ENCODE measurements at regions not wholly inside any gene's neighbourhood (a gene's known extent, or its start where the extent isn't known, plus 50 kb on each side); places are given as distances from the start of the nearest gene placed in this dataset.

GRCh38 chr1:166605137-166605536 lies 234.1 kb upstream of the POGK start:
- no peaks in the 10 kb centered on the region for H3K4me1 ChIP-seq
- DNase-seq (no peak), ATAC-seq (no peak)
- no peaks in the 10 kb centered on the region for H3K36me3 ChIP-seq
- TF ChIP-seq CTCF (IDR thresholded peaks at IDR 0.05 in 4 of 5, conservative IDR thresholded peaks at IDR 0.05 in 1 of 5) (no peak), POLR2A (IDR thresholded peaks at IDR 0.05) (no peak)
- H3K9me3 ChIP-seq, result no peaks in the 10 kb centered on the region
- in situ Hi-C loops (cut with MboI; ENCODE audit: low sequenced_read_pairs in 4 of 4), result no loop called here
- intact Hi-C loops (cut with DNase I; ENCODE audit: low total_unique reads), result no loop called here
- H3K4me3 ChIP-seq, result no peak overlapping the region
- no peaks in the 10 kb centered on the region for H3K27me3 ChIP-seq
- H3K27ac ChIP-seq, result no peak overlapping the region

GRCh38 chr1:166612886-166613285 lies 226.4 kb upstream of the POGK start:
- Histone ChIP-seq H3K36me3 (no peaks in the 10 kb centered on the region), H3K27me3 (no peaks in the 10 kb centered on the region), H3K4me1 (no peaks in the 10 kb centered on the region), H3K27ac (no peak overlapping the region), H3K9me3 (no peaks in the 10 kb centered on the region), H3K4me3 (no peak overlapping the region)
- ATAC-seq, result no peak
- intact Hi-C loops (cut with DNase I; ENCODE audit: low total_unique reads) (no loop called here), in situ Hi-C loops (cut with MboI; ENCODE audit: low sequenced_read_pairs in 4 of 4) (no loop called here)
- DNase-seq, result no peak
- no peak for TF ChIP-seq POLR2A (IDR thresholded peaks at IDR 0.05)
- no peak for TF ChIP-seq CTCF (IDR thresholded peaks at IDR 0.05 in 4 of 5, conservative IDR thresholded peaks at IDR 0.05 in 1 of 5)

- TF ChIP-seq CTCF (IDR thresholded peaks at IDR 0.05 in 4 of 5, conservative IDR thresholded peaks at IDR 0.05 in 1 of 5), result no peak
- no peak for TF ChIP-seq POLR2A (IDR thresholded peaks at IDR 0.05)
- in situ Hi-C loops (cut with MboI; ENCODE audit: low sequenced_read_pairs in 4 of 4) (no loop called here), intact Hi-C loops (cut with DNase I; ENCODE audit: low total_unique reads) (no loop called here)
- Histone ChIP-seq H3K36me3 (no peaks in the 10 kb centered on the region), H3K9me3 (no peaks in the 10 kb centered on the region), H3K4me3 (no peak overlapping the region), H3K4me1 (no peaks in the 10 kb centered on the region), H3K27ac (no peak overlapping the region), H3K27me3 (no peaks in the 10 kb centered on the region)
- no peak for ATAC-seq
- DNase-seq, result no peak
These were observed 223.1 kb upstream of the POGK start for GRCh38 chr1:166616206-166616605.

DNA sequence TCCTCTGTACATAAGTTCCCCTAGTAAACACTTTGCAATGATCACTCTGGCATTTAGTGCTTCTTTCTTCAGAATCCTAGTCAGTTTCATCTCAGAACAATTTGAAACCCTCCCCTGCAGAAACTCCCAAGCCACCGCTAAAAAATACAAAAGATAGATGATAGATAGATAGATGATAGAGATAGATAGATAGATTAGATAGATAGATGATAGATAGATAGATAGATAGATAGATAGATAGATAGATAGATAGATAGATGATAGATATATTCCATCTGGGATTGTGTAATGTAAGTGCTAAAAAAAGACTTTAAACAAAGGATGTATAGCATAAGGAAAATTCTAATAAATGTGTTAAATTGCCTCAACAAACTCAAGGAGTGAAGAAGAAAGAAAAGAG lies 212.6 kb upstream of the POGK start:
- TF ChIP-seq POLR2A (IDR thresholded peaks at IDR 0.05) (no peak), CTCF (IDR thresholded peaks at IDR 0.05 in 4 of 5, conservative IDR thresholded peaks at IDR 0.05 in 1 of 5) (no peak)
- ATAC-seq, result no peak
- no peaks in the 10 kb centered on the region for H3K36me3 ChIP-seq
- intact Hi-C loops (cut with DNase I; ENCODE audit: low total_unique reads) (no loop called here), in situ Hi-C loops (cut with MboI; ENCODE audit: low sequenced_read_pairs in 4 of 4) (no loop called here)
- H3K27ac ChIP-seq, result no peak overlapping the region
- no peaks in the 10 kb centered on the region for H3K4me1 ChIP-seq
- no peak for DNase-seq
- no peak overlapping the region for H3K4me3 ChIP-seq
- H3K27me3 ChIP-seq, result no peaks in the 10 kb centered on the region
- no peaks in the 10 kb centered on the region for H3K9me3 ChIP-seq

DNA sequence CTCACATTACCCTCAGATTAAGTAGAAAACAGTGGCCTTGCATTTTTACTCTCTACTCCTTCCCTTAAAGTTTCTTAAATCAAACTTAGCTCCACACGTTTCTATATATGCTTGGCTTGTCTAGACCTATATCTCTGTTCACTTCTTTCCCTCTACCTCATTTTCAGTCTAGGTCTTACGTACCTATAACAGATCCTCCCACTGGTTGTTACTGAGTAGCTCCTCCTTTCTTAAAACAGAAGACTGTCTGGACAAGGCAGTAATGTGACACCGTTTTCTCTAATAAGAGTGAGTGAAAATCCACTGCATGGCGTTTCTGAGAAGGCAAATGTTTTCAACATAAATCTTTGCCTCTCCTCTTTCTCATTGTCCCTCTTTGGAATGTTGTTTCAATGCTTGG lies 211.7 kb upstream of the POGK start:
- H3K36me3 ChIP-seq, result no peaks in the 10 kb centered on the region
- intact Hi-C loops (cut with DNase I; ENCODE audit: low total_unique reads) (no loop called here), in situ Hi-C loops (cut with MboI; ENCODE audit: low sequenced_read_pairs in 4 of 4) (no loop called here)
- H3K27me3 ChIP-seq, result no peaks in the 10 kb centered on the region
- no peaks in the 10 kb centered on the region for H3K9me3 ChIP-seq
- ATAC-seq (no peak), DNase-seq (no peak)
- no peaks in the 10 kb centered on the region for H3K4me1 ChIP-seq
- TF ChIP-seq CTCF (IDR thresholded peaks at IDR 0.05 in 4 of 5, conservative IDR thresholded peaks at IDR 0.05 in 1 of 5), result no peak
- no peak overlapping the region for H3K4me3 ChIP-seq
- no peak overlapping the region for H3K27ac ChIP-seq

Measured in gastrocnemius medialis (tissue), 4 donors.